HG02938 (cell line): ENCODE measurements at regions not wholly inside any gene's neighbourhood (a gene's known extent, or its start where the extent isn't known, plus 50 kb on each side); places are given as distances from the start of the nearest gene placed in this dataset.
"Not testable (repeated sequence)": the region's sequence is repeated elsewhere in the genome, so short reads cannot be mapped to it uniquely, and the experiment has no call there.

ENCODE experiments used
- ATAC-seq: cut with Tn5 transposase; IDR thresholded peaks from one replicate; pipeline ENCODE4 v1.9.1; 2021; ENCODE audit warnings: mild to moderate bottlenecking, moderate library complexity; ENCODE audit not compliant: unreplicated experiment

- no peak for ATAC-seq
Measured at GRCh38 chrX:45447331-45447730, 246.7 kb upstream of the DIPK2B start.

GRCh38 chrX:45445745-45446412, 245.2 kb upstream of the DIPK2B start:
- no peak for ATAC-seq

- ATAC-seq: no peak
Measured at GRCh38 chrX:45437186-45437585, 236.5 kb upstream of the DIPK2B start.

GRCh38 chrX:45435481-45435880, 234.8 kb upstream of the DIPK2B start:
- ATAC-seq: no peak

GRCh38 chrX:45434231-45434630, 233.6 kb upstream of the DIPK2B start:
- no peak for ATAC-seq

GRCh38 chrX:45428831-45429230, 228.2 kb upstream of the DIPK2B start:
- no peak for ATAC-seq

- ATAC-seq: no peak
Measured at GRCh38 chrX:45424326-45424725, 223.7 kb upstream of the DIPK2B start.

GRCh38 chrX:45422216-45422925, 221.7 kb upstream of the DIPK2B start:
- no peak for ATAC-seq

GRCh38 chrX:45421806-45422205, 221.1 kb upstream of the DIPK2B start:
- ATAC-seq: no peak

- ATAC-seq: no peak
Measured at GRCh38 chrX:45404206-45404605, 203.5 kb upstream of the DIPK2B start.

- no peak for ATAC-seq
Measured at GRCh38 chrX:45401923-45402322, 201.2 kb upstream of the DIPK2B start.

GRCh38 chrX:45400951-45401725, 200.5 kb upstream of the DIPK2B start:
- ATAC-seq: not testable (repeated sequence)

- no peak for ATAC-seq
Measured at GRCh38 chrX:45400027-45400779, 199.5 kb upstream of the DIPK2B start.

GRCh38 chrX:45385757-45386156, 185.1 kb upstream of the DIPK2B start:
- no peak for ATAC-seq

- no peak for ATAC-seq
Measured at GRCh38 chrX:45381841-45382240, 181.2 kb upstream of the DIPK2B start.

GRCh38 chrX:45381366-45381765, 180.7 kb upstream of the DIPK2B start:
- no peak for ATAC-seq

GRCh38 chrX:45379236-45379635, 178.6 kb upstream of the DIPK2B start:
- no peak for ATAC-seq

- no peak for ATAC-seq
Measured at GRCh38 chrX:45372151-45372550, 171.5 kb upstream of the DIPK2B start.

- no peak for ATAC-seq
Measured at GRCh38 chrX:45368705-45369104, 168.0 kb upstream of the DIPK2B start.

GRCh38 chrX:45363596-45363995, 162.9 kb upstream of the DIPK2B start:
- ATAC-seq: no peak

- no peak for ATAC-seq
Measured at GRCh38 chrX:45360571-45360970, 159.9 kb upstream of the DIPK2B start.
